Stimulated activated CD8-positive, alpha-beta memory T cell treated with anti-CD3 and anti-CD28 coated beads, Interleukin-4, amount 100 ng/mL, for 48 hours (primary cell): ENCODE measurements at regions not wholly inside any gene's neighbourhood (a gene's known extent, or its start where the extent isn't known, plus 50 kb on each side); places are given as distances from the start of the nearest gene placed in this dataset.

ENCODE experiments used
- DNase-seq: peaks from one replicate; pipeline ENCODE4 v3.0.0-alpha.2; 2020

DNA sequence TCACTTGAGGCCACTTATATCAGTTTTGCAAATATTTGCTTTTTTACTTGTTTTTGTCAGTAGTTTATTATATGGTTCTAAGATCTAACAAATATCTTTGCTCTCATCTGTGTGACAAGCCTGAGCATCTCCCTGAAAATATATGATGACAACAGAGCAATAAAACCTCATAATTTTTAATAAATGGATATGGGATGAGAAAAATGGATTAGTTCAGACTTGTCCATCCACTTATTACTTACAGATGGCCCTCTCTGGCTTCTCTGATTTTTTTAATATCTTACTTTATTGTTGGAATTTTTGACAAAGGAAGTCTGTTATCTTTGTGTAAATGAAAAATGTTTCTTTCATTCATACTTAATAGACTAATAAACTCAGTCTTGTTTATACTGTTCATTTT, 491.4 kb upstream of the RAG2 start:
- no peak for DNase-seq

DNA sequence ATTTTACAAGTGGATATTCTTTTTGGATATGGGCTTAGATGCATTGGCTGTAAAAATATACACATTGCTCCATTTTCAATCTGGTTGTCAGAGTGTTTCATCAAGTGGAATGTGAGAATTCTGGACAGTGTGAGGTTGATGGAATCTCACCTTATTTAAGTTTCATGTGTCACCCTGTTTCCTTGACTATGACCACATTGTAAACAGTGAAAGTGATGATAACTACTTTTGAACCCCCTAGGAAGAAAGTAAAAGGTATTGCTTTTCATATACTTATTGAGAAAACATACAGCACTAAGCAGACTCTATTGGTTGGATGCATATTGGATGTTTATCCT, 490.5 kb upstream of the RAG2 start:
- no peak for DNase-seq

DNA sequence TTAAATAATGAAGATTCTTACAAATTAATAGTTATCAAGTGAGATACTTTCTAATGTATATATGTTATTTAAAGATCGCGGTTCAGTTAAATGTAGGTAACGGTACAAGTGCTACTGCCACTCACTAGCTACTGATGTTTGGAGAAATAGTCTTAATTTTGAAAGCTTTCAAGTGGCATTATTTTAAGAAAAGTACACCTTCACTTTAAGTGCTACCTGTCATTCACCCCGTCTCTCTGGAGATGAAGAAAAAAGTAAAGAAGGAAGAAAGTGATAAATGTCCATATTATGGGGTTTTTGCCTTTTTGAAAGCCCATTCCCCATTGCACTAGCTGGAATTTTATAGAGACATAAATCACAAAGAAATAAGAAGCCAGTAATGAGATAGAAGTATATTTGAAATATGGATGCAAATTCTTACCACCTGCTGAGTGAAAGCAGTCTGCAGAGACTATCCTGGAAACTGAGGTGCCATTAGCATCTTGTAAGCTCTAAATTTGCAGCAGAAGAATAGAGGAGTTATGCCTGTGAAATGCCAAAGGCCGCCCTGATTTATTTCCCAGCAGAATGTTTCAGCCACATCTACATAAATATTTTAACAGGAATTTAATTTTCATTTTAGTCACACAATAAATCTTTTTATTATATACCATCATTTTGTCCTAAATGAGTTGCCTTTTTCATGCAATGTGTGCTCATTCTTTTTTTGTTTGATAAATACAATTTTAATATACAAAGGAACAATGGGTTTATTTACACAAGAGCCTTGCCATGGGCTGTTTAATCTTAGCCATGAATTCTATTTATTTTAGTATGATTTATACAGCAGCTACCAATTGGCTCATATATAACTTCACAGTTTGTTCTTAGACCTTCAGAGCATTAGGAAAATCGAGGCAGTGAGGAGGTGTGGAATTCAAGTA, 489.9 kb upstream of the RAG2 start:
- no peak for DNase-seq

DNA sequence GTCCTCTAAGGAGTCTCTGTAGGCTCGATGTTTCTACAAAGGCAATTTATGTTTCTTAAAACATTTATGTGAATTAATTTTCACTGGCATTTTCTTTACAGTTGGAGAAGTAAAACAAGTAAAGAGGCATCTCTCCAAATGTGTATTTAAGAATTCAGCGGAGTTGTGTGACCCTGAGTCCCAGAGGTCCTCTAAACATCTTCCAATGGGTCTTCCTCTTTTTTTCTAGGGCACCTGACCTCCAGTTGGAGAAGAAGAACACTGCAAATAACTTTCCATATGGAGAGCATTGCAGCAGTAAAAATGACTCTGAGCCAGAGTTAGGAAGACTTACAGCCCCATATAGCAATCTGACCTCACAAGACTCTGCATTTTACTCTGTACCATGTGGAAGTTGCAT, 480.5 kb upstream of the RAG2 start:
- DNase-seq, result no peak

DNA sequence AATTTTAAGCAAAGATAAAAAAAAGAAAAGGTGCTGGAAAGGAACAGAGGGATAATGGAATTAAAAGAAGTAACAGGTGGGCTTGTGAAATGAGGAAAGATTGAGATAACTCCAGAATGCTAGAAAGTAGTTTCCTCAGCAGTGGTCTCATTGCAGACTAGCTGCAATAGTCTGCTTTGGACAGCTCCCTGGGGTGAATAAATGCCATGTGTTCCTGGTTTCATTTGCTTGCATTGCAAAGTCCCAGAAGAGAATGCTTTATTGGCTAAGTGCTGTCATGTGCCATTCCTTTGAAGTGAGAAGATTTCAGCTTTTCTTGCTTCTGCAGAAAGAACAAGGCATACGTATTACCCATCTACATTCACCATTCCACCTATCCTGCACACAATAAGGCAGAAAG, 478.8 kb upstream of the RAG2 start:
- DNase-seq, result no peak

DNA sequence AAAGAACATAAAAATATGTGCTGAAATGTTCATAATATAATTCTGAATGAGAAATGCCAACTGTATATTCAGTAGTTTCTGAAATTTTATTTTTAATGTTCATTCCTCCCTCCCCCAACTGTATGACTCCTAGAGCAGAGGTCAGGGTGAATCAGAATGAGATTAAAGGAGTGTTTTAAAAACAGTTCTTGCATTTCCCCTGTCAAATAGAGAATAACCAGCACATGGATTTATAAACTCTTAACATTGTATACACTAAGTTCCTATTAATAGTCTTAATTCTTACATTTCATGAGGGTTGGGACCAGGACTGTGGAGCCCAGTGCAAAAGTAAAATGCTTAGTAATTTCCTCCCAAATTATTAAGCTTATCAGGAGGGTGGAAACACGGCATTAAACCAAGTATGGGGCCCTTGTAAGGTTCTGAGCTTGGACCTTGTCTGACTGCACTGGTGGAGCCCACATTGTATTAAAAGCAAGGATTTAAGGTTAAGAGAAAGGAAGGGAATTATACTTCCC, 474.6 kb upstream of the RAG2 start:
- DNase-seq, result no peak

DNA sequence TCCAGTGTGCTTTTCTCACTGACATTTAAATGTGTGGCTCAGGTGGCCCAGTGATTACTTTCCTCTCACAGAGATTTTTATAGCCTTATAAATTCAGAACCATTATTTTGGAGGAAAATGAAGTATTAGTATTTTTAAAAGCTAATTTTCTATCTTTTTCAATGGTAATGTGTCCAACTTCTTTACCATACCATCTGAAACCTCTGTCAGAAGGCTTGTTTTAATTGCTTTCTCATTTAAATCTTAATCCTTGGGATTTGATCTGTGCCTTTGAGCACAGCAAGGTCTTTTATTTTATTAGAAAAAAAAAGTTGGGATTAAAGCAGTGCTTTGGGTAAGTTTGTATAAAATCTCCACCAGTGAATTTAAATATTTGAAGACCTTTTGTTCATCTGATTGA, 452.3 kb upstream of the RAG2 start:
- DNase-seq, result no peak

DNA sequence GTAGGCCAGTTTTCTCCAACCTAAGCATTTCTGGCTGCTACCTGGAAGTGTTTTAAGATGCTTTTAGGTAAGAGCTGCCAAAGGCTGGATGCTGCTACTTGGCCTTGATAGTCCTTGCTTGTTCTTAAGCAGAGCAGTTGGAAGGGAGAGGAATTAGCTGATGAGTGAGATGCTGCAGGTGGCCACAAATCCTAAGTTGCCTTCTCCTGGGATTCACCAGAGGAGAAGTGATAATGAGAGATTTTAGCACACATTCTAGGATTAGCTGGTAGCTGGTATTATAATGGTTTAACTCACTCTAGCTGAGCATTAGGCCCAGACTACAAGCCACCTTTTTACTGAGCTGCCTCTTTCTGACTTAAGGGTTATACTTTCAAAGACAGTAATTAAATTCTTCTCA, 442.9 kb upstream of the RAG2 start:
- DNase-seq, result no peak

DNA sequence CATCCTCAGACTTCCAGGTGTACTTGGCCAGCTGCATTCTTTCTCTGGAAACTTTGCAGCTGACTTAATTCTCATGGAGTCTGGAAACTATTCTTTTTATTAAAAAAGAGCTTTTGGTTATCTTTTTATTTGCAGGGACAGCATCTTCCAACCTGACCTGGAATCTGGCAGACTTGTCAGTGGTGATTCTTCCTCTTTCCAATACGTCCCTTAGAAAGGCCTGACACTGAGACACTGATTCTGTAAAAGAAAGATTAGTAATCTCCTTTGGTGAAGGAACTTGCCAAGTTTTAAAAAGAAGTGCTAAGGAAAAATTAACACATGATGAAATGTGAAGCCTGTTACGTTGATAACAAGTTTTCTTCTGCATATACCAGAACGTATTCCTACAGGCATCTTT, 440.9 kb upstream of the RAG2 start:
- no peak for DNase-seq

DNA sequence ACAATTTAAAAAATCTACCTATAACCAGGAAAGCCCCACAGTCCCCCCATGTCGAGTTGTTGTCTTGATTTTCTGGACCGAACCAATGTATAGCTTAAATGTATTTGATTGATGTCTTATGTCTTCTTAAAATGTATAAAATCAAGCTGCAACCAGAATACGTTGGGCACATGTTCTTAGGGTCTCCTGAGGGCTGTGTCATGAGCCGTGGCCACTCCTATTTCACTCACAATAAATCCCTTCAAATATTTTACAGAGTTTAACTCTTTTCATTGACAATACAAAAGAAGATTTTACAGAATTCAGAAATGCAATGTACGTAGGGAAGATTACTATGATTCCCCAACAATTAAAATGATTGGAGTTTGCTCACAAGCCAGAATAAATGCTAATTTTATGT, 428.7 kb upstream of the RAG2 start:
- DNase-seq, result no peak

DNA sequence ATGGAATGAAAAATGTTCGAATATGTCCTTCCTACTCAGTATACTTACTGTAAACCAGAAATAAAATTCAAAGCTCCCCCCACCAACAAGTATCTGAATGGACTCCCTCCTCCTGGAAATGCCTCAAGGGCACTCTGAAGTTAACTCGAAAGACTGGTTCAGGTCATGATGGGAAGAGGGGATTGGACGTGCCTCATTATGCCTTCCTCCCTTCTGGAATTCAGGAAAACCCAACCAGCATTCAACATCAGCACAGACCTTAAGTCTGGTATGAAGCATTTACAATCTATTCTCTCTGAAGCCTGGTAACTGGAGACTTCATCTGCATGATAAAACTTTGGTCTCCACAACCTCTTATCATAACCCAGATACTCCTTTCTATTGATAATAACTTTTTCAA, 428.3 kb upstream of the RAG2 start:
- DNase-seq, result no peak

DNA sequence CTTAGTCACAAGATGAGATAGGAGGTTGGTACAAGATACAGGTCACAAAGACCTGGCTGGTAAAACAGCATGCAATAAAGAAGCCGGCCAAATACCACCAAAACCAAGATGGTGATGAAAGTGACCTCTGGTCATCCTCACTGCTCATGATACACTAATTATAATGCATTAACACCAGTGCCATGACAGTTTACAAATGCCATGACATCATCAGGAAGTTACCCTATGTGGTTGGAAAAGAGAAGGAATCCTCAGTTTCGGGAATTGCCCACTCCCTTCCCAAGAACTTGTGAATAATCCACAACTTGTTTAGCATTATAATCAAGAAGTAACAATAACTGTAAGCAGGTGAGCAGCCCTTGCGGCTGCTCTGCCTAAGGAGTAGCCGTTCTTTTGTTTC, 408.5 kb upstream of the RAG2 start:
- DNase-seq, result no peak

DNA sequence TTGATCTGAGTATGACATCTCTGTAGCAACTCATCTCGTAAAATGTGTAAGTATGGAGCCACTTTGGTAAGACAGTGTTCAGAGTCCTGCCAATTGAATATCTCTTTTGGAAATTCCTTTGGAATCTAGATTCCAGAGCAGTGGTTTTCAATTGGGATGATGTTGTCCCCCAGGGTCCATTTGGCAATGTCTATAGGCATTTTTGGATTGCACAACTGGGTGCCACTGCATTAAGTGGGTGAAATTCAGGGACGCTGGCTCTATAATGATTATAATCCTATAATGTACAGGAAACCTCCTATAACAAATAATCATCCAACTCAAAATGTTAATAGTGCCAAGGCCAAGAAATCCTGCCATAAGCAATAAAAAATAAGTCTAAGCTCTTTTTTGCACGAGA, 404.8 kb upstream of the RAG2 start:
- DNase-seq, result no peak

DNA sequence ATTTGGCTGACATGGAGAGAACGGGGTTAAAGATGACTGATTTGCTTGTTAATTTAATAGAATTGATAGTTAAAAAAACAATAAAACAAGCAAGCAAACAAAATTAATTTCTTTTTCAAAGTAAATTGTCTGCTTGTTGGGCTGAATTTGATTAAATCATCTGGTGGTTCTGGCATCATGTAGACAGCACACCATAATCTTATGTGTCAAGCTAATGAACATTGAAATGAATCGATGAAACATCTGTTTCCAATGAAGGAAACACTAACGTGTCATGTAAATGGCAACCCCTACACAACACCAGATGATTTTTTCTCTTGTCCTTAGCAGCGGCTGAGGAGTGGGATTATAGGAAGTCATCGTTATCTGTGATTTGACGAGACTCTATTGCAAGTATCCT, 399.6 kb upstream of the RAG2 start:
- DNase-seq, result no peak

DNA sequence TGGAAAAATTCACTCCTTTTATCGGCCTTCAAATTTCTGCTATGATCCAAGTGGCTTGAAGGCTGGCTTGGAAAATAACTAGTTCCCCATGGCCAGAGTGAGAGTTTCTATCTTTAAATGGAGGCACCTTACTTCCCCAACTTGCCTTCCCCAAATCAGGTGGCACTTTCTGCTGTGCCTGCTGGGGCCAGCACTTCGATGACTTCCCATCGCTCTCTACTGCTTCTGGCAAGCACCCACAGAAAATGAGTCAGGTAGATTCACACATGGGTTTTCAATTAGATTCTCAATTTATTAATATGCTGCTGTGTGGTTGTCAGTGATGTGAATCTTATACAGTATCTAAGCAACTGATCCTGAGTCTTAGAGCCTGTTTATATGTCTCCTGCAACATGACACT, 398.8 kb upstream of the RAG2 start:
- no peak for DNase-seq

DNA sequence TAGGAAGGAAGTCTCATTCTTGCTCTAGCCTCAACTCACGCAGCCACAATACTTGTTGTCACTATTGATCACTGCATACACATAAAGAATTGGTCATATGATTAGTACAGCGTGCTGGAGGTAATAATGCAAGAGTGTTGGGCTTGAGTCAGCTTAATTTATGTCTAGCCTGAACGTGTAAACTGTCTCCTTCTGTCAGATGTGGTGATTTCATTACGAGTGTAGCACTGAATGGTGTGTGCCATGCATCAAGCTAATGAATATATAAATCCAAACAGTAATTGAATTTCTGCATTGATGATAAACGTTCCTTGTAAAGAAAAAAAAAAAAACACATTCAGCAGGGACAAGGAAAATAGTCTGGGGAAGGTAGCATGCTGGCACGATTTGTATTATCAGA, 396.2 kb upstream of the RAG2 start:
- no peak for DNase-seq

DNA sequence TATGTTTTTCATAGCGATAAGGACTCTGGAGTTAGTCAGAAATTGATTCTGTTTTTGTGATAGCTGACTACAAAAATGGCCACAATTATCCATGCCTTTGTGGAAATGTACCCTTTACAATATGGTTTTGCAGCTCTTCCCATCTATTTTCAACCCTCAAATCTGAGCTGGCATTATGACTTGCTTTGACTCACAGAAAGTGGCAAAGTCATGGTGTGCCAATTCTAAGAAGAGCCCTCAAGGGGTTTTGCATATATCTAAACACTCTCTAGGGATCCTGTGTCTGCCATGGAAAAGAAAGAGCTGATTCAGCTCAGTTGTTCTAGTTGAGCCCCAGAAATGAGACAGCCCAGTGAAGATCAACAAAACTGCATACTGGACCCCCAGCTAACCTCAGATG, 390.5 kb upstream of the RAG2 start:
- DNase-seq, result no peak

DNA sequence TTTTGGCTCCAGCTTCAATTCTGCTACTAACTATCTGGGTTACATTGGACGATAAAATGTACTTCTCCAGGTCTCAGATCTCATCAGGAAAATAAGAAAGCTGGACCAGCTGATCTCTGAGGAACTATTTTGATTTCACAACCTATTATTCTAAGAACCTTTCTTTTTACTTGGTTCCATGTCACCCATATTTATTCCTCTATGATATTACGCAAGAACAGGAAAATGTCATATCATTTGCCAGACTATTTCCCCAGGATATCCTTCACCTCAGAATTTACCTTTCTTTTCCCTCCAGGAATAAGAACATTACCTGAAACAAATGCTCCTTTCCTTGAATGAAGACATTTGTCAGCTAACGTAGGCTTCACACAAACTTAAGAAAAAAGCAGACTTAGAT, 387.5 kb upstream of the RAG2 start:
- DNase-seq, result no peak

DNA sequence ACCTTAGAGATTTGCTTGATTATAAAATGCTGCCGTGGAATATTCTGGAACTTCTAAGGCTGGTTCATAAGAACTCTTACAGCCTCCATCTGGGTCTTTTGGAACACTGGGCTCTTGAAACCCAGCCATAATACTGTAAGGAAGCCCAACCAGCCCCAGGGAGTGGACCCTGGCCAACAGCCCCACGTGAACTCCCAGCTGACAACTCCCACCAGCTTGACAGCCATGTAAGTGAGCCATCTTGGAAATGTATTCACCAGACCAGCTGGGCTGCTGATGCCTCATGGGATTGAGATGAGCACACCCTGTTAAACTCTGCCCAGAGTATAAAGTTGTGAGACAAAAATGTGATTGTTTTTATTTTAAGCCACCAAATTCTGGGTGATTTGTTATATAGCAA, 378.7 kb upstream of the RAG2 start:
- DNase-seq, result no peak

DNA sequence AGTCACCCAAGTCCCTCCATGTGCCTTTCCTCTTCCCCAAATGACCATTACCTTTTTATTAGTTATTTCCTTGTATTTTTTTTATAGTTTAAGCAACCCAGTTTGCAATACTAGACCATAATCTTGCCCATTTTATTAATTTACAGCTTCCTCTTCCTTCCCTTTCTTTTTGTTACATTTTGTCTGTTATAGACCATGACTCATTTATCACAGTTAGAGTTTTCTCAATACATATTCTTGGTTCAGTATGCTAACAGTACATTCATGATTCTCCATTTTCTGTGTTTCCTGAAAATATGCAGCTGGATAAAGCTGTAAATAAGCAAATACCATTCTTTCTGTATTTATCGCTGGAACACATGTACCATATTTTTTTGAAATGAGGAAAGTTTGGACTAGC, 376.7 kb upstream of the RAG2 start:
- no peak for DNase-seq

DNA sequence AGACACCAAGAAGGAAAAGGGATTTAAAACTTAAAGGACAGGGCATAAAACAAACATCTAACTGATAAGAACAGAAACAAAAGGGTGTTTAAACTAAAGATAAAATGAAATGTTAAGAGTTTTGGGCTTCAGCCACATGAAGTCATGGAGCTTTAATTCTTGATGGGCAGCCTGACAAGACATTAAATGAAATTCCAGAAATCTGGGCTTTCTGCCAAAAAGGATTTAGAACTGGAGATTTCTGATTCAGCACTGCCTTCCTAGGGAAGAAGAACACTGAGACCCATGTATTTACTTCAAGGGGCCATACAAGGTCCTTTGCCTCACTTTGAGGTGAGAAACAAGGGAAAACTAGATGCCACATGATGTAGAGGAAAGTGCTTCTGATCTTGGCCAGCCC, 355.9 kb upstream of the RAG2 start:
- no peak for DNase-seq

DNA sequence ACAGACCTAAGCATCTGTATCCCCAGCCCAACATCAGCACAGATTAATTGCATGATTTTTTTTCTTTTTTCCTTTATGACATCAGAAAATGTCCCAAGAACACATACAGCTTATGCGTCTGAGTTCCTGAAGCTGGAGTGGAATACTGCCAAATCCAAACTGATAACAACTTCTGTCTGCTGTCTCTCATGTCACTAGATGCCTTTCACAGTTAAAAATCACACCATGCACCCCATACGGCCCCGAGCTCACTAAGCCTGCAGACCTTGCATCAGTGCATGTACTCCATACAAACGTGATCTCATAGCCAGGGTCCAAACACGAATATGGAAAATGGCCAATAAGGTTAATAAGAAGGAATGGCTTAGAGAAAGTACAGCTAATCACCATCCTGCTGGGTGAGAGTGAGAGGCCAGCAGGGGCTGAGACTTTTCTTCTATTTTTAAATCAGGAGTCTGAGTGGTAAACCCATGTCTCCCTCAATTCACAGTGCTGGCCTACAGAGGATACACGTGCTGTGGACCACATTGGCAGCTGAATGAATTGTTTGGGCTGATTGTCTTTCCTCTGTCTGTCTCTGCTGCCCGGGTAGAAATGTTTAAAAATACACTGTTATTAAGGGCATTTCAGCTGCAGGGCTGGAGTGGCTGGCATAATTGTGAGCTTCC, 350.6 kb upstream of the RAG2 start:
- DNase-seq, result no peak

DNA sequence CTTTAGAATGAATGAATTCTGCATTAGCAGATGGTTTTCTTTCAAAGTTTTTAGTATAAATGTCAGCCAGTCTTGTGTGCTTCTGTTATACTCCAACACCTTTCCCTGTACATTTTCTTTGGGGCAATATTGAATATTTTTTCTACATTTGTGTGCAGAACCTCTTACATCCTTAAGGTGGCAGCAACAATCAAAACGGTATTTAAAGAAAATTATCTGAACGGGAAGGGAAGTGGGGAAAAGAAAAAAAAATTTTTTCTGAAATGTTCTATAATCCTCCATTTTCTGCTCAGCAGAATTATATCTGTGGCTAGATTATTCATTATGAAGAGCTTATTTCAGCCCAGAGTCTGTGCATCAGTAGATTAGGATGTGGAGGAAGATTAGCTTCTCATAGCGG, 347.3 kb upstream of the RAG2 start:
- DNase-seq, result no peak

DNA sequence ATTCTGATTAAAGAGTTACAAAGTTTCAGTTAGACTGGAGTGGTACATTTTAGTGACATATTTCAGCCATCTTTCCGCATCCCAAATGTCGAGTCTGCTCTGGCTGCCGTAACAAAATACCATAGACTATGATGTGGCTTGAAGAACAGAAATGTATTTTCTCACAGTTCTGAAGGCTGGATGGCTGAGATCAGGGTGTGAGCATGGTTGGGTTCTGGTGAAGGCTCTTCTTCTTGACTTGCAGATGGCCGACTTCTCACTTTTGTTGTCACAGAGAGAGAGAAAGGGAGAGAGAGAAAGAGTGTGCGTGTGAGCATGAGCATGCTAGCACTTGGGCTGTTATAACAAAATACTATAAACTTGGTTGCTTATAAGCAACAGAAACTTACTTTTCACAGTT, 335.4 kb upstream of the RAG2 start:
- no peak for DNase-seq

DNA sequence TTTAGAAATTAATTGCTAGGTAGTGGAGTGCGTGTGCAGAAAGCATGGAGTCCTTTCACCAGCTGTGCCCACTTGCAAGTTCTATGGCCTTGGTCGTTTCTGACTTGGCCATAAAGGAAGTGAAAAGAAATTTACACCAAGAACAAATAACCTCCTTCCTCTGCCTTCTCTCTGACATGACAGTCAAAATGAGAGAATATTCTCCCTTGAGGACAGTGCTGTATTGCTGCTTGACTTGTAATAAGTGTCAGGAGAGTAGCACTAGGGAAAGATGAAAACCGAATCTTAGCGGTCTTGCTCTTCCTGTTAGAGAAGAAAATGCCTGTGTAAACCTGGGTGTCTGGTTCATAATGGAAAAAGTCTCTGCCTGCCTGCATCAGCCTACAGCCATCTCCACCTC, 333.1 kb upstream of the RAG2 start:
- no peak for DNase-seq
